HG03378 (cell line): ENCODE measurements at regions not wholly inside any gene's neighbourhood (a gene's known extent, or its start where the extent isn't known, plus 50 kb on each side); places are given as distances from the start of the nearest gene placed in this dataset.

Experiments
- ATAC-seq: cut with Tn5 transposase; IDR thresholded peaks from one replicate; pipeline ENCODE4 v1.9.1; 2021; ENCODE audit warnings: mild to moderate bottlenecking, moderate library complexity; ENCODE audit not compliant: unreplicated experiment

DNA sequence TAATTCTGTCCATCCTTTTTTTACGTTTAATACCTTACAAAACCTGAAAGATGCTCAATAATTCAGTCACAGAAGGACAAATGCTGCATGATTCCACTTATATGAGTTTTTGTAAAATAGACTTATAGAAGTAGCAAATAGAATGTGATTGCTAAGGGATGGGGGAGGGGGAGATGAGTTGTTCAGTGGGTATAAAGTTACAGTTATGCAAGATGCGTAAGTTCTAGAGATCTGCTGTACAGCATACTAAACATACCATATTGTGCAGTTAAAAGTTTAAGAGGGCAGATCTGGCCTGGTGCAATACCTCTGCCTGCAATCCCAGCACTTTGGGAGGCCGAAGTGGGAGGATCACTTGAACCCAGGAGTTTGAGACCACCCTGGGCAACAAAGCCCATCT, 78.8 kb downstream of the TET3 start:
- ATAC-seq = no peak

DNA sequence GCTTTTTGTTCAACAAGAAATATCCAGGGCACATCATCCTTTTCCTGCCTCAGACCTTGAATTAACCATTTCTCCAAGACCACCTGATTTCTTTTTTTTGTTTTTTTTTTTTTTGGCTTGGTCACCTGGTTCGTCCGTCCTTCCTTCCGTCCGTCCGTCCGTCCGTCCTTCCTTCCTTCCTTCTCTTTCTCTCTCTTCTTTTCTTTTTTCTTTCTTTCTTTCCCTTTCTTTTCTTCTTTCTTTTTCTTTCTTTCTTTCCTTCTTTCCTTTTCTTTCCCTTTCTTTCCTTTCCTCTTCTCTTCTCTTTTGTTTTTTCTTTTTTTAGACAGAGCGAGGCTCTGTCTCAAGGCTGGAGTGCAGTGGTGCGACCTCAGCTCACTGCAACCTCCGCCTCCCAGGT, 80.7 kb downstream of the TET3 start:
- ATAC-seq = no peak

DNA sequence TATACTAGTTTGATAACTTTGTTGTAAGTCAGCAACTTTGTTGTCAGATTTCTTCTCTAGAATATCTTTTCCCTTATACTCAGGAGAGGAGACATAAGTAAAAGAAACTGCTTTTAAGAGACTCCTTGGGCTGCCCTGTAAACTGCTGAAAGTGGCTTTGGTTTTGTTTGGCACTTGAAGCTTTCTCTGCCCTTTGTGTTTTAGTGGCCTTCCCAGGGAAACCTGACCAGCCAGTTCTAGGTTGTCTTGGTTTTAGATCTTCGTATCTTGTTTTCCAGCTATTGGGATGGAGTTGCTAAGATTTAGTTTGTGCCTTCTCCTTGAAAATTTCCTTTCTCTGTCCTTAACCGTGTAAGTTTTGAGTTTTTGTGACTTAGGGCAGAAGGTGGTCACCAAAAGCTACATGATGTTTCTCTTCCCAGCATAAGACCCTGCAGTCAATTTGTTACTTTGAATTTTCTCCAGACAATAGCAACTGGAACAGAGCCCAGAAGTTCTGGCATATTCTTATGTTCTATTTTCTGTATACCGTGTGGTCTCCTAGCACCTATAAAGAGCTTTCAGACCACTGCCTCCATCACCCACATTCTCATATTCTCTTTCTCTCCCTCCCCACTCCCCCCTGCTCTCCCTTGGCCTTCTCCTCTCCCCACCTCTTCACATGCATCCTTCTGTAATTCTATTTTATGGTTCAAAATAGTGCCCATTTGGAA, 81.1 kb downstream of the BOLA3 start:
- ATAC-seq = no peak

DNA sequence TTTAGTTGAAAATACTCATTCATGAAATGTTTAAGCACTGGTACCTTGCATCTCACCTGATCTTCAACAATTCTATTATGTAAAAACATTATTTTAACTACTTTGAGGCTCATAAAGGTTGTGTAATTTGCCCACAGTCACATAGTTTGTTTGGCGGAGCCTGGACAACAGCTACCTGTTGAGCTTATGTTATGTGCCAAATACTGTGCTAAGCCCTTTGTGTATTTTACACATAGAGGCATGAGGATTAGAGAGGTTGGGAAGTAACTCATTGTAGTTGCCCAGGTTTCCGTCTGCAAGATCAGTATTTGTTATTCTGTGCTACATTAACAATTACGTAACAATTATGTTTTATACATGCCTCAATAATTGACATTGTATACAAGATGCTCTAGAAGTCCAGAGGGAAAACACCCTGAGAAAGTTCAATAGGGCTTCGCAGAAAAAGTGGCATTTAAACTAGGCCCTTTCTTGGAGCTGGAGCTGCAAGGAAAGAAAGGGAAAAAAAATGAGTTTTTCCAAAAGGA, 80.4 kb downstream of the BOLA3 start:
- ATAC-seq = no peak

DNA sequence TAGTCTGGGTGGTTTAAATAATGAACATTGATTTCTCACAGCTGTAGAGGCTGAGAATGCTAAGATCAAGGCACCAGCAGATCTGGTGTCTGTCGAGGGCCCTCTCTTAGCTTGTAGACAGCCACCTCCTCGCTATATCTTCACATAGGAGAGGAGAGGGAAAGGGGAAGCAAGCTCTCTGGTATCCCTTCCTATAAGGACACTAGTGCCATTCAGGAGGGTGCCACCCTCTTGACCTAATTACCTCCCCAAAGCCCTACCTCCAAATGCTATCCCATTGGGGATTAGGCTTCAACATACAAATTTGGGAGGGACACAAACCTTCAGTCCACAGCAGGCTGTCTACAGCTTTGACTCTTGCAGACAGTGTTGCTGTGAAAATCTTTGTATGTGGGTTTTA, 76.7 kb downstream of the BOLA3 start:
- no peak for ATAC-seq

DNA sequence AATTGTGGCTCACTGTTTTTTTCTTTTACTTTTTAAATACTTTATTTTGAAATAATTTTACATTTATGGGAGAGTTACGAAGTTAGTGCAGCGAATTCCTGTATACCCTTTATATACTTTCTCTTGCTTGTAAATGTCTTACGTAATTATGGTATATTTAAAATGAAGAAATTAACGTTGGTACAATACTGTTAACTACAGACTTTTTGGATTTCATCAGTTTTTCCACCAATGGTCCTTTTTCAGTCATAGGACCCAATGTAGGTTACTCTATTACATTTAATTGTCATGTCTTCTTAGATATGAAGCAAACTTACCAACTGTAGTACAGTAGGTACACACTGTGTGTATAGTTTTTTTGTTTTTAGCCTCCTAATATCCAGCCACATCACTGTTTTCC, 76.3 kb downstream of the BOLA3 start:
- ATAC-seq = no peak

DNA sequence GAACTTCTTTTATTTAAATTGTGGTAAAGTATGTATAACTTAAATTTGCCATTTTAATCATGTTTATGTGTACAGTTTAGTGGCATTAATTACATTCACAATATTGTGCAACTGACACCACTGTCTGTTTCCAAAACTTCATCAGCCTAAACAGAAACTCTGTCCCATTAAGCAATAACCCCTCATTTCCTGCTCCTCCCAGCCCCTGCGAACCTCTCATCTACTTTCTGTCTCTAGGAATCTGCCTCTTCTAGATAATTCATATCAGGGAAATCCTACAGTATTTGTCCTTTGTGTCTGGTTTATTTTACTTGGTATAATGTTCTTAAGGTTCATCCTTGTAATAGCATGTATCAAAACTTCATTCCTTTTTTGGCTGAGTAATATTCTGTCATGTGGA, 75.1 kb downstream of the BOLA3 start:
- no peak for ATAC-seq

DNA sequence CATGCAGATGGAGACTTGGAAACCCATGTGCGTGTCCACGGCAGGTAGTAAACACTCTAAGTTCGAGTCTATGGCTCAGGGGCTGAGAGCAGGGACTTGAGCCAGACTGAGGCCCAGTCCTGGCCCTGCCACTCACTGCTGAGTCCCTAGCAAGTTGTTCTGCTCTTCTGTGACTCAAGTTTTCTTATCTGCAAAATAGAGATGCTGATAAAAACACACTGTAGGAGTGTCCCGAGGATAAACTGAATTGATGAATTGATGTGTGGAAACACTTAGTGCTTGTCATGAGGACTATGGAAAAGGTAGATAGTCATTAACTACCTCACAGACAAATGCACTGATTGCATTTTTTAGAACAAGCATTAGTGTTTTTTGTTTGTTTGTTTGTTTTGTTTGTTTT, 73.2 kb downstream of the BOLA3 start:
- ATAC-seq = no peak

DNA sequence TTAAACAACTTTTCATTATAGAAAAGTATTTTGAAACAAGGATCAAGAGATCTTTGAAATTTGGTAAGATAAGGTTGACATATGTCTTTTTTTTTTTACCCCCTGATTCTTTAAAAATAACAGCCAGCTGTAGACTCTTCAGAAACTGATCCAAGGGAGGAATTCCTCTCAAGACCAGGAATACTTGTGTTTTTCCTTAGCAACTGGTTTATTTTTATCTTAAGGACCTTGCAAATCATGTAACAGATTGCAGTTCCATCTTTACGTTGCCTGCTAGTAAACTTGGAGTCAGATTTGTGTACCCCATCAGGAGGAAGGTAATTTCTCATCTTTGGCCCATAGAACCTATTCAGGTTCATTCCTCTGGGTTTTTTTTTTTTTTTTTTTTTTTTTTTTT, 71.6 kb downstream of the BOLA3 start:
- ATAC-seq = no peak

DNA sequence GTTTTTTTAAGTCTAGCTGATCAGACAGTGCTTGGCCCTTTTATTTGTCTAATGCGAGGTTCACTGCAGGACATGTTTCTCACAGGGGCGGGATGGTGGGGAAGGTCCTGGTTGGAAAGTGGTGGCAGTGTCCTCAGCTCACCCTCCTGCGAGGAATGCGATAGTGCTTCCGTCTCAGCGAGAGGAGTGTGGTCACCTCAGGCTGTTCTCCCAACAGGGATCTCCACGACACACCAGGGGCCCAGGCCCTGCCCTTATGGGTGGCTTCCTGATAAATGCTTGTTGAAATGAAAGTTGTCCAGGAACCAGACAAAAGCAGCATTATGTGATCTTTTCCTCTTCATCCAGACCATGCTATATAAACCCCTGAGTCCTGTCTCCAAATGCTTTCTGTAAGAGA, 70.1 kb downstream of the BOLA3 start:
- ATAC-seq = no peak

DNA sequence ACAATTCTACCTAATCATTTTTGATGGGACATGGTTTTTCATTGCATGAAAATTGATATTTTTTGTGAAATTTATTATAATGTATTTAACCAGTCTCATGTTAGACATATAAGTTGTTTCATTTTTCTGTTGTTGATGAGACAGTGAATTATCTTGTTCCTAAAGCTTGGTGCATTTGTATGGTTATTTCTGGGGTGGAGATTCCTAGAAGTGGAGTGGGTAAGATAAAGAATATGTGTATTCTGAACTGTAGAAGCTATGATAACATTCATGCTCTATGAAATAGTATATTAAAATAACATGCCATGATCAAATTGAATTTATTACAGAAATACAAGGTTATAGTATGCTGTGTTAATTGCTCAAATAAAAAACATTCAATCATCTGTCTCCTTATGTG, 69.2 kb downstream of the BOLA3 start:
- ATAC-seq = no peak

DNA sequence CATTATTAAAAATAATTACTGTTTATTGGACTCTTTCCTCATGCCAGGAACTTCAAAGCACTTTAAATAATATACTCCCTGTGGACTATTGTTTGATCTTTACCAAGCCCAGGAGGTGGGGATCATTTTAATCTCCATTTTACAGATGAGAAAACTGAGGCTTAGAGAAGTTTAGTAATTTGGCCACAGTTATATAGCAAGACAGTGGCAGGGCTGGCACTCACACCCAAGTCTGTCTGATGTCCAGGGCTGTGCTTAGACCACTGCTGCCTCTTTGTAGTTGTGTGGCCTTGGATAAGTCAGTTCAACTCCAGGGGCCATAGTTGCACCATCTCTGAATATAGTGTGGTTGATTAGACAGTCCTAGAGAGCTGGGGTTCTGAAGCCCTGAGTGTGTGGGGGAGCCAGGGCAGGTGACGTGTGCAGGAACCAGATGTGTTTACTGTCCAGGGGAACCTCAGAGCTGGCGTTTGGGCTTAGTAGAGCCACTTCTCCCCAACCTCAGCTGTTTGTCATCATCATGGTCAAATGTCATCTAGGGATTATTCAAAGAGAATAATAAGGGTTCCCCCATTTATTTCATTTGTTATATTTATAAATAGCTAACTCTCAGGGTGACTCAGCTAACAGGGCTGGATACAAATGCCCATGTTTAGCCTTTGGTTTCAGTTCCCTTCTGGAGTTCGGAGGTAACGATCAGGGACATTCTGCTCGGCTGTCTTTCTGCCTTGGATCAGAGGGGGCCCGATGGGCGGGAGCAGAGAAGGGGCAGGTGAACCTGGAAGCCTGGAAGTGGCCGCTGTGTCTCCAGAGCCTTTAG, 68.0 kb downstream of the BOLA3 start:
- ATAC-seq = peak; percentile 74

DNA sequence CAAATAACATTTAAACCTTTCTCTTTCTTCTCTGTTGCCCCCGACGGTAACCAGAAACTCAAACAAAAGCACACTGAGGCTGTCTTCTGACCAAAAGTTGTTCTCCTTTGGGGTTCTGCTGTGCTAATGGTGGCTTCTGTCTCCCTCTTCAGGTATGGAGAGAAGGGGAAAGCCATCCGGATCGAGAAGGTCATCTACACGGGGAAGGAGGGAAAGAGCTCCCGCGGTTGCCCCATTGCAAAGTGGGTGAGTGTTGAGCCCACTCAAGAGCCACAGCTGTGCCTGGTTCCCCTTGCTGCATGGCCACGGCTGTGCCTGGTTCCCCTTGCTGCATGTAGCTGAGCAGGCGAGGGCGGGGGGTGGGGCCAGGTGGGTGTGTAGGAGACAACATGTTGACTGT, 67.4 kb downstream of the BOLA3 start:
- ATAC-seq = peak; percentile 14

DNA sequence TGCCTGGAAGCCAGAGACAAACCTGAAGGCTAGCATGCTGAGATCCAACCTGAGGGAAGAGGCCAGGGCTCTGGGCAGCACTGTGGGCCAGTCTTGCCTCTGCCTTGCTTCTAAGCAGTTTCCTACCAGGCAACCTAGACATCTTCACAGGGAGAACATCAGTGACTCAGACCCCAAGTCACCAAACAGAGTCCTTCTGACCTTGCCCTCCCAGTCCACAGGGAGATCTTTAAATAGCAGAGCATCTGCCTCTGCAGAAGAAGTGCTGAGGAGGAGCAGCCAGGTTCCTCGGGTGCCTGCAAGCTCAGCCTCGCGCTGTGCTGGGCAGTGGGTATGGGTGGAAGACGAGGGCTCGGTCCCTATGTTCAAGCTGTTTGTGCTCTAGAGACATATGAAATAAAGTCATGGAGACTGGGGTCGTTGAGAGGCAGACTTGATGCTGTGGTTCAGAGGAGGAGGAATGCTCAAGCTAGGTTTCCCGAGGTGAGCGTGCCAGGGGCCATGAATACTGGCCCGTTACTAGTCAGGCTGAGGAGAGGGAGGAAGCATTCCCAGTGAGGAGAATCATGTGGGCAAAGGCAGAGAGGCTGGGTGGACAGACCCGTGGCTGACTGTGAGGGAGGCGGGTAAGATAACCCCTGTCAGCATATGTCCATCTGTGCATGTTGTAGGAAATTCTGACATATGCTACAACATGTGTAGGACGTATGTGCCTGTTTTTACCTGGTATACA, 66.5 kb downstream of the BOLA3 start:
- no peak for ATAC-seq

DNA sequence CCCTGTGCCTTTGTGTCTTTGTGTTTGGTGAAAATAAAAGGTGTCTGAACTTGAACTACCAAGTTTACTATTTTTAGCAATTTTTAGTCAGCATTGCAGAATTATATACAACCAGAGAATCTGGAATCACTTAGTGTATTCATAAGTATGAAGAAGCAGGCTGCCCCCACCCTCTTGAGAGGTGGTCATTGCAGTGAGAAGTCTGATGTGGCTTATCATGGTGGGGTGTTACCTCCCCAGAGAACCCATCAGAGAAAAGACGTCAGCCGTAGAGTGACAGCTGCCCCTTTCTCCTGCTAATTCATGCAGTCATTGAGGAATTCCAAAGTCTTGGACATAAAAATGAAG, 66.0 kb downstream of the BOLA3 start:
- no peak for ATAC-seq

DNA sequence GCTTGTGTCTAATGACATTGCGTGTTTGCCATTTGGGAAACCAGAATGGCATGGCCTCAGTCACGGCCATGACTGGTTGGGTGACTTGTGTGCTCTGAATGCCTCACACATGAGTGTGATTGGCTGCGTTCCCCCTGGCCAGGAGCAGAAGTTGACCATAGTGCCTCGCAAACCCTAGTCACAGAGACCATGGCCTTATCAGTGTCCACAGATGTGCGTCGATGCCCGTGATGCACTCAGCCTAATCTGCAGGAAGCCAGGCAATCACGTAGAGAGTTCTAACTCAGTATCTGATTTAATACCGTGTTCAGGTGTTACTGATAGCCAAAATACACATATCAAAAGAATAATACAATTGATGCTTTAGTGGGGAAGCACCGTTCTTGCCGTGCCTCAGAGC, 64.0 kb downstream of the BOLA3 start:
- ATAC-seq = no peak
